ENCODE measurements at regions not wholly inside any gene's neighbourhood (a gene's known extent, or its start where the extent isn't known, plus 50 kb on each side); places are given as distances from the start of the nearest gene placed in this dataset.

GRCh38 chr10:114771749-114772148, 49.8 kb upstream of the FHIP2A start:
- H3K79me2 ChIP-seq (ENCODE audit: insufficient read depth, low read length): no peaks in the 10 kb centered on the region
- H3K9ac ChIP-seq (ENCODE audit: low read length): no peak overlapping the region
- no peaks in the 10 kb centered on the region for H4K20me1 ChIP-seq (ENCODE audit: insufficient read depth, low read length)
- TF ChIP-seq EZH2 (IDR thresholded peaks at IDR 0.05; ENCODE audit: insufficient read depth, low read length): no peak
- TF ChIP-seq CTCF (IDR thresholded peaks at IDR 0.05; ENCODE audit: insufficient read depth, low read depth, low read length): no peak
- H2AFZ ChIP-seq (ENCODE audit: low read depth, low read length): no peak overlapping the region
- Mint-ChIP-seq H3K4me3 (ENCODE audit: unreplicated experiment) (no peak overlapping the region), H3K27ac (ENCODE audit: unreplicated experiment) (no peak overlapping the region), H3K27me3 (ENCODE audit: low read depth, unreplicated experiment) (peaks cover 18% of the 10 kb centered on the region), H3K36me3 (ENCODE audit: low read depth, unreplicated experiment) (no peaks in the 10 kb centered on the region), H3K9me3 (ENCODE audit: unreplicated experiment) (no peaks in the 10 kb centered on the region), H3K4me1 (ENCODE audit: low read depth, unreplicated experiment) (peaks cover 8% of the 10 kb centered on the region)
- H3K27ac ChIP-seq (ENCODE audit: low read depth, low read length): no peak overlapping the region
- H3K9me3 ChIP-seq (ENCODE audit: insufficient read depth, low read depth, low read length): no peaks in the 10 kb centered on the region
- no peaks in the 10 kb centered on the region for H3K27me3 ChIP-seq (ENCODE audit: insufficient read depth, low read length)
- FAIRE-seq (no peak), DNase-seq (ENCODE audit: low read depth) (no peak)
- no peak overlapping the region for H3K4me2 ChIP-seq (ENCODE audit: low read length)
- no peak overlapping the region for H3K4me3 ChIP-seq (ENCODE audit: insufficient read depth, low read depth, low read length)
- H3K36me3 ChIP-seq (ENCODE audit: insufficient read depth, low read length): no peaks in the 10 kb centered on the region
- H3K4me1 ChIP-seq (ENCODE audit: insufficient read depth, low read length): peaks cover 10% of the 10 kb centered on the region

Measured in astrocyte (in vitro differentiated cells and primary cell).